Cardiac fibroblast (primary cell): ENCODE measurements at regions not wholly inside any gene's neighbourhood (a gene's known extent, or its start where the extent isn't known, plus 50 kb on each side); places are given as distances from the start of the nearest gene placed in this dataset.
"Not testable (repeated sequence)": the region's sequence is repeated elsewhere in the genome, so short reads cannot be mapped to it uniquely, and the experiment has no call there.

ENCODE experiments used
- DNase-seq, 2 donors: peaks; one replicate each; pipeline versions ENCODE4 v3.0.0 to v3.0.0-alpha.2; 2010; ENCODE audit warnings: low read depth in 2 of 2
- H3K4me3 ChIP-seq, 2 donors: replicated peaks in 1 of 2; 1 replicate in 1 of 2; 2 replicates in 1 of 2; pipeline ENCODE4 v1.5.1; 2011; ENCODE audit warnings: low read depth in 2 of 2, low read length in 2 of 2, mild to moderate bottlenecking in 2 of 2, moderate library complexity in 1 of 2

- not testable (repeated sequence) for DNase-seq, H3K4me3 ChIP-seq
Measured at GRCh38 chr9:138174954-138175353, 297.4 kb downstream of the CACNA1B start.

GRCh38 chr9:138175354-138175753 lies 297.8 kb downstream of the CACNA1B start:
- H3K4me3 ChIP-seq, DNase-seq: not testable (repeated sequence)

GRCh38 chr9:138177091-138177490 lies 299.5 kb downstream of the CACNA1B start:
- H3K4me3 ChIP-seq, DNase-seq: not testable (repeated sequence)

- DNase-seq, H3K4me3 ChIP-seq: not testable (repeated sequence)
Measured at GRCh38 chr9:138179003-138179402, 301.4 kb downstream of the CACNA1B start.

GRCh38 chr9:138179671-138180070 lies 302.1 kb downstream of the CACNA1B start:
- H3K4me3 ChIP-seq, DNase-seq: not testable (repeated sequence)

GRCh38 chr9:138181963-138182362 lies 304.4 kb downstream of the CACNA1B start:
- not testable (repeated sequence) for H3K4me3 ChIP-seq

GRCh38 chr9:138197156-138197555 lies 319.6 kb downstream of the CACNA1B start:
- DNase-seq, H3K4me3 ChIP-seq: not testable (repeated sequence)

More at GRCh38 chr9:138181963-138182362, 304.4 kb downstream of the CACNA1B start:
- DNase-seq: peak in 1 of 2 donors; percentile 22

- H3K4me3 ChIP-seq, DNase-seq: not testable (repeated sequence)
Measured at GRCh38 chr9:138198963-138199362, 321.4 kb downstream of the CACNA1B start.

- not testable (repeated sequence) for H3K4me3 ChIP-seq, DNase-seq
Measured at GRCh38 chr9:138199917-138200316, 322.3 kb downstream of the CACNA1B start.

- H3K4me3 ChIP-seq, DNase-seq: not testable (repeated sequence)
Measured at GRCh38 chr9:138200481-138201142, 323.0 kb downstream of the CACNA1B start.

- H3K4me3 ChIP-seq, DNase-seq: not testable (repeated sequence)
Measured at GRCh38 chr9:138201167-138201889, 323.7 kb downstream of the CACNA1B start.

- H3K4me3 ChIP-seq, DNase-seq: not testable (repeated sequence)
Measured at GRCh38 chr9:138202043-138202442, 324.5 kb downstream of the CACNA1B start.

- DNase-seq: not testable (repeated sequence)
Measured at GRCh38 chr9:138203304-138203703, 325.7 kb downstream of the CACNA1B start.

GRCh38 chr9:138203872-138204271 lies 326.3 kb downstream of the CACNA1B start:
- H3K4me3 ChIP-seq, DNase-seq: not testable (repeated sequence)

More at GRCh38 chr9:138203304-138203703, 325.7 kb downstream of the CACNA1B start:
- not testable (repeated sequence) for H3K4me3 ChIP-seq

GRCh38 chr9:138206108-138206507 lies 328.5 kb downstream of the CACNA1B start:
- not testable (repeated sequence) for H3K4me3 ChIP-seq, DNase-seq

- not testable (repeated sequence) for DNase-seq, H3K4me3 ChIP-seq
Measured at GRCh38 chr9:138207300-138208179, 330.0 kb downstream of the CACNA1B start.

GRCh38 chr9:138209071-138209644 lies 331.6 kb downstream of the CACNA1B start:
- H3K4me3 ChIP-seq, DNase-seq: not testable (repeated sequence)
